Endometrium (tissue), 2 donors: ENCODE measurements at regions not wholly inside any gene's neighbourhood (a gene's known extent, or its start where the extent isn't known, plus 50 kb on each side); places are given as distances from the start of the nearest gene placed in this dataset.
"Not testable (repeated sequence)": the region's sequence is repeated elsewhere in the genome, so short reads cannot be mapped to it uniquely, and the experiment has no call there.

Source experiments
- FAIRE-seq: peaks from 2 replicates; lab custom pipeline; 2012; peaks lifted over from hg19 to GRCh38; lab: Jason Lieb, UNC
- donor health status: control.
- donor health status: control.

GRCh38 chr19:28595722-28596480 is 617.0 kb downstream of the UQCRFS1 start:
- no peak for FAIRE-seq

DNA sequence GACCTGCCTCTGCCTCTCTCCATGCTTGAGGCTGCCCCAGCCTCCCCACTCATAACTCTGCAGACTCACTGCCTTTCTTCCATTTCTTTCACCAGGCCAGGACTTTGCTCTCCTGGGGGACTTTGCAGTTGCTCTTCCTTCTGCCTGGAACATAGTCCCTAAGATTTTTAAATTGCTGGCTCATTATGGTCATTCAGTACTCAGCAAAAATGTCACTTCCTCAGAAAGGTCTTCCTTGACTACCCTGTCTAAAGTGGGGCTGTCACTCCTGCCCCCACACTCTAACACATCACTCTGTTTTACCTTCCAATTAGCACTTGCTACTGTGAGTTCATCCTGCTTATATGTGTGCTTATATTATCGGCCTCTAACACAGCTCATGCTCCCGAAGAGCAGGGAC is 618.2 kb downstream of the UQCRFS1 start:
- FAIRE-seq, result no peak

DNA sequence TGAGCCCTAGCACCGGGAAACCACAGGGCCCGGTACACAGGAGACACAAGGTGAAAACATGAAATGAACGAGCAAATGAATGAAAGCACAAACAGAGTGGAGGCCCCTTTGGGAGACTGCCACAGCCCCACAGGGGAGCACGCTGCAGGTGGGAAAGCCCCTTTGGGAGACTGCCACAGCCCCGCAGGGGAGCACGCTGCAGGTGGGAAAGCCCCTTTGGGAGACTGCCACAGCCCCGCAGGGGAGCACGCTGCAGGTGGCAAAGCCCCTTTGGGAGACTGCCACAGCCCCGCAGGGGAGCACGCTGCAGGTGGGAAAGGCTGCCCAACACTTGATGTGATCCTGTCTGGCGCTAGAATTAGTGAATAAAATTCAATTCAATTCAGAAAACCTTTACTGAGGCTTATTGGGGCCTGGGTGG is 623.0 kb downstream of the UQCRFS1 start:
- FAIRE-seq, result not testable (repeated sequence)

- no peak for FAIRE-seq
Measured at GRCh38 chr19:28586474-28586873, 626.5 kb downstream of the UQCRFS1 start.

GRCh38 chr19:28585796-28586195 is 627.2 kb downstream of the UQCRFS1 start:
- FAIRE-seq, result no peak

- FAIRE-seq, result no peak
Measured at GRCh38 chr19:28583713-28584112, 629.2 kb downstream of the UQCRFS1 start.

GRCh38 chr19:28583242-28583641 is 629.7 kb downstream of the UQCRFS1 start:
- FAIRE-seq, result no peak

DNA sequence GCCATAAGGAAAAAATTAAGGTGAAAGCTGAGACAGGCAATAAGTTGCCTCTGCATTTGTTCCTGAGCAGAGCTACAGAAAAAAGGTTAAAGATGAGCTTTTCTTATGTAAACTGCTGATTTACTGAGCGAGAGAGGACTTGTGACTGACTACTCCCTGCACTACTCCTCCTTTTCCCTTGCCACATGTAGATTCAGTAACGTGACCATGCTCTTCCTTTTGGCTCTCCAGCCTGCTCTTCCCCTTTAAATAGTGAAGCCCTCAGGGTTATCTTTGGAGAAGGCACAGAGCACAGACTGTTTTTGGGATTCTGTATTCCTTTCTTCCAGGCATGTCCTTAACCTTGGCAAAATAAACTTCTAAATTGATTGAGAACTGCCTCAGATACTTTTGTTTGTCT is 630.2 kb downstream of the UQCRFS1 start:
- FAIRE-seq, result no peak

DNA sequence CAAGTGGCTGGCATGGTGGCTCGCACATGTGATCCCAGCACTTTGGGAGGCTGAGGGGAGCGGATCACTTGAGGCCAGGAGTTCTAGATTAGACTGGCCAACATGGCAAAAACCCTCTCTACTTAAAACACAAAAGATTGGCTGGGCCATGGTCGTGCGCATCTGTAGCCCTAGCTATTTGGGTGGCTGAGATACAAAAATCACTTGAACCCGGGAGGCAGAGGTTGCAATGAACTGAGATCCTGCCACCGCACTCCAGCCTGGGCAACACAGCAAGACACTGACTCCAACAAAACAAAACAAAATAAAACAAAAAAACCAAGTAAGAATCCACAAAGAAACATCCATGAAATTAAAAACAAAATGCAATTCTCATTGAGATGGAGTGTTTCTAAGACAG is 630.6 kb downstream of the UQCRFS1 start:
- no peak for FAIRE-seq

- no peak for FAIRE-seq
Measured at GRCh38 chr19:28581468-28581770, 631.5 kb downstream of the UQCRFS1 start.

GRCh38 chr19:28578786-28579505 is 634.0 kb downstream of the UQCRFS1 start:
- FAIRE-seq, result no peak

DNA sequence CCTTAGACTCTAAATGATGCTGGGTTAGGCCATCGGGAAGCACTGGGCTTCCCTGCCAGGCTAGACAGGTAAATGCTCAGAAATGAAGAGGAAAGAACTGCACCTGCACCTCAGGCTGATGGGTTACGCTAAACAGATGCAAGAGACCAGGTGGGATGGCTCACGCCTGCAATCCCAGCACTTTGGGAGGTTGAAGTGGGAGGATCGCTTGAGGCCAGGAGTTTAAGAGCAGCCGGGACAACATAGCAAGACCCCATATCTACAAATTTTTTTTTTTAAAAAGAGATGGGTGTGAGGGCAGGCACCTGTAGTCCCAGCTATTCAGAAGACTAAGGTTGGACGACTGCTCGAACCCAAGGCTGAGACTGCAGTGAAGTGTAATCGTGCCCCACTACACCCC is 634.7 kb downstream of the UQCRFS1 start:
- no peak for FAIRE-seq

- no peak for FAIRE-seq
Measured at GRCh38 chr19:28577666-28578065, 635.3 kb downstream of the UQCRFS1 start.

- FAIRE-seq, result no peak
Measured at GRCh38 chr19:28577233-28577632, 635.7 kb downstream of the UQCRFS1 start.

DNA sequence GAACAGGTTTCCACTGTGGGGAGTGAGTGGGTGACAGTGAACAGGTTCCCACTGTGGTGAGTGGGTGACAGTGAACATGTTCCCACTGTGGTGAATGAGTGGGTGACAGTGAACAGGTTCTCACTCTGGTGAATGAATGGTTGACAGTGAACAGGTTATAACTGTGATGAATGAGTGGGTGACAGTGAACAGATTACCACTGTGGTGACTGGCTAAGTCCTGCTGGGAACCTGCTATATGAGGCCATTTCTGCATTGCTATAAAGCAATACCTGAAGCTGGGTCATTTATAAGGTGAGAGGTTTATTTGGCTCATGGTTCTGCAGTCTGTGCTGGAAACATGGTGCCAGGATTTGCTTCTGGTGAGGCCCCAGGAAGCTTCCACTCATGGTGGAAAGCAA is 637.1 kb downstream of the UQCRFS1 start:
- FAIRE-seq, result no peak

- FAIRE-seq, result not testable (repeated sequence)
Measured at GRCh38 chr19:28575312-28575711, 637.6 kb downstream of the UQCRFS1 start.

DNA sequence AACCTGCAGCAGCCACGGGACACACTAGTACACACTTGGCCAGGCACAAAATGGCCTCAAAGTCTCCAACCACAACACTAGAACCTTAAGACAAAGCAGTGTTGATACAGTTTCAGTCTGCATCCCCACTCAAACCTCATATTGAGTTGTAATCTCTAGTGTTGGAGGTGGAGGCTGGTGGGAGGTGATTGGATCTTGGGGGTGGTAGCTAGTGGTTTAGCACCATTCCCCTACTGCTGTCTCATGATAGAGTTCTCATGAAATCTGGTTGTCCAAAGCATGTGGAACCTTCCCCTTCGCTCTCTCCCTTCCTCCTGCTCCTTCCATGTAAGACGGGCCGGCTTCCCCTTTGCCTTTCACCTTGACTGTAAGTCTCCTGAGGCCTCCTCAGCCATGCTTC is 638.7 kb downstream of the UQCRFS1 start:
- FAIRE-seq, result no peak

GRCh38 chr19:28569132-28570131 is 643.5 kb downstream of the UQCRFS1 start:
- FAIRE-seq, result no peak

- no peak for FAIRE-seq
Measured at GRCh38 chr19:28567834-28568233, 645.1 kb downstream of the UQCRFS1 start.

DNA sequence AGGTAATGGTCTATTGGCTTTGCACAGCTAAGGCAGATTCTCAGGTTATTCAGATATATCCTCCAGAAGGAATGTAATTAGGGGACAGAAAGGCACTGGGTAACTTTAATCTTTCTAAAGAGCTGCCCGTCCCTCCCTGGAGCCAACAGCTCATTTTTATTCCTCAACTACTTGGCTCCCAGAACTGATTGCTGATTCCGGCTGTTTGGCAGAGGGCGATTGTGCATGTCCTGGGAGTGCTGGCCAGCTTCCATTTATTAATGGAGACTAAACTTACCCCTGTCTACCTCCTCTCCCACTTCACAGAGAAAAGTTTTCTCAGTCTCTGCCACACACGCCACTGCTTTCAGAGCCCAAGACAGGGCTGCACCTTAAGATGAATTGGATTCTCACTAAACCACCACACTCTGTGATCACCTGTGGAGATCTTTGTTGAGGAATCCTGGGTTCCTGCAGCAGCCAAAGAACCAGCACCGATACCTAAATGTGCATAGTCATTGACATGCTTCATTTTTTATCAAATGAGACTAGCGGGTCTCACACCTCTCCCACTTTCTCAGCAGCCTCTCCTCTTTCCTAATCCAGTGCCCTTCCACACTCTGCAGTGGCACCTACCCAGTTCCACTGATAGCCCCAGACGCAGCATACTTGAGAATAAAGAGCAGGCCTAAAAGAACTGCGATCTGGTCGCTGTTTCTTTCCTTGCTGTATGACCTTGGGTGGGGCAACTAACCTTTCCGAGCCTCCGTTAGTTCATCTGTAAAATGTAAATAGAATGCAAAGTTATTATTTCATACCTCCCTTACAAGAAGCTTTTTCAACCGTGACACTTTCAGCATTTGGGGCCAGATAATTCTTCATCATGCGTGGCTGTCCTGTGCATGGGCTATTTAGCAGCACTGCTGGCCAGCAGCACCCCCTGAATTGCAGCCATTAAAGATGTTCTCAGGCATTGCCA is 648.7 kb downstream of the UQCRFS1 start:
- FAIRE-seq, result no peak

DNA sequence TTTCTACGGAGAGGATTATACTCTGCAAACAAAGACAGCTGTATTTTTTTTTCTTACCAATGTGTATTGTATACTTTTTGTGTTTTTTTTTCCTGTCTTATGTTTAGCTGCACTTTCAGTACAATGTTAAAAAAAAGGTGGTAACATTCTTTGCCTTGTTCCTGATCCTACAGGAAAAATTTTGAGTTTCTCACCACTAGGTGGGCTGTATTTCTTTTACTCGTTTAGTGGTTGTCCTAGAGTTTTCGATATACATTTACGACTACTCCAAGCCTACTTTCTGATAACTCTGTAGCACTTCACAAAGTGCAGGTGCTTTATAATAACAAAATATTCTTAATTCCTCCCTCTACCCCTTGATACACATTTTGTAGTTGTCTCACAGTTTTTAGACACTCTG is 652.2 kb downstream of the UQCRFS1 start:
- no peak for FAIRE-seq
